SIG-M5 treated with dmso at 0.1 percent for 504 hours (cell line): ENCODE measurements at regions not wholly inside any gene's neighbourhood (a gene's known extent, or its start where the extent isn't known, plus 50 kb on each side); places are given as distances from the start of the nearest gene placed in this dataset.
"Not testable (repeated sequence)": the region's sequence is repeated elsewhere in the genome, so short reads cannot be mapped to it uniquely, and the experiment has no call there.

Experiments
- DNase-seq: peaks from one replicate; lab custom pipeline; 2025; ENCODE audit not compliant: unreplicated experiment; lab: John Stamatoyannopoulos, UW

DNA sequence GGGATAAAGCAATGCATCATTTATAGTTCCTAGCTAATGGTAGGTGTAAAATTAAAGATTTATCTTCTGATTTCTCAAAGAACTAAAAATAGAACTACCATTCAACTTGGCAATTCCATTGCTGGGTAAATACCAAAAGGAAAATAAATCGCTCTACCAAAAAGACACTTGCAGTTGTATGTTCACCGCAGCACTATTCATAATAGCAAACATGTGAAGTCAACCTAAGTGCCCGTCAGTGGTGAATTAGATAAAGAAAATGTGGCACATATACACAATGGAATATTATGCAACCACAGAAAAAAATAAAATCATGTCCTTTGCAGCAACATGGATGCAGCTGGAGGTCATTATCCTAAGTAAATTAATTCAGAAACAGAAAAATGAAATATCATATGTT, 192.8 kb upstream of the ADRA1D start:
- DNase-seq, result no peak

DNA sequence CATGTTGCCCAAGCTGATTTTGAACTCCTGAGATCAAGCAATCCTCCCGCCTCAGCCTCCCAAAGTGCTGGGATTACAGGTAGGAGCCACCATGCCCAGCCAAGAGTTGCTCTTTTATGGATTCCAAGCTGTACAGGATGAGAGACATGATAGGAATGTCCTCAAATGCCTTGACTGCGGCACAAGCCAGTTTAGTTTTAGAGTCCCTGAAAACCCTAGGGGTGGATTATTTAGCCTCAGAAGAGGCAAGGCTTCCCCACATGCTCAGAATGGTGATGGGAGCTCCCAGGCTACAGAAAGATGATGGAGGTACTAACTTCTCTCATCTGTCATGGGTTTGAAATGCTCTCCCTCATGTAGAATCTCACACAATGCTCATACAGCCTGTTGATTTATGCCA, 192.1 kb upstream of the ADRA1D start:
- no peak for DNase-seq

DNA sequence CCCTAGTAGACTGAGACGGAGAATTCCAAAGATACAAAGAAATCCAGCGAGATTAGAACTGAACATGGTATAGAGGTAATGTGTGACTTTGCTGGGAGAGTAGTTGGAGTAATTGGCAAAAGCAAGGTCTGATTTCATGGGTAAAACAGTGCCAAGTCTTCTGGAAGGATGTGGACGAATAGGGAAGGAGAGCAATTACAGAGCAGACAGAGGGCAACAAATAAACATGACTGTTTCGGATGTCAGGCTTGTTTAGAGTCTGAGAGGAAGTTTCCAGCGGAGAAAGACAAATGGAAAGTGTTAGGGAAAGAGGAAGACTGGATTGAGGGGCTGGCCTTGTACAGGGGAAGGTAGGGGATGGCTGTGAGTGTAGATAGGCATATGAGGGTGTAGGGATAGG, 190.4 kb upstream of the ADRA1D start:
- no peak for DNase-seq

DNA sequence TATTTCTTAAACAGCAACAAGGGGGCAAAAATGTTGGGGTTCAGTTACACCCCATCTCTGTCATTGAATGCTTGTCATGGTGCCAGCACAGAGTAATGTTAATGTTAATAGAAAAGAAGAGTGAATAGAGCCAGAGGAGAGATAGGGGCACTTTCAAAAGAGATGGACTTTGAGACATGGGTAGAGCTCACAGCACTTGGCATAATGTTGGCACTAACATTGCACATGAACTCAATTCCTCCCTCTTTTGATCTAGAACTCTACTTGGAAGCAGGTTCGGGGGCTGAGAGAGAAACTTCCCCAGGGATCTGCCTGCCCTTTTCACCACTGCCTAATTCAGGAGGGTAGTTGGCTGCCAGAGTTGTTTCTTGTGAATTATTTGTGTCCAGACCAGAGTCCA, 188.0 kb upstream of the ADRA1D start:
- no peak for DNase-seq

DNA sequence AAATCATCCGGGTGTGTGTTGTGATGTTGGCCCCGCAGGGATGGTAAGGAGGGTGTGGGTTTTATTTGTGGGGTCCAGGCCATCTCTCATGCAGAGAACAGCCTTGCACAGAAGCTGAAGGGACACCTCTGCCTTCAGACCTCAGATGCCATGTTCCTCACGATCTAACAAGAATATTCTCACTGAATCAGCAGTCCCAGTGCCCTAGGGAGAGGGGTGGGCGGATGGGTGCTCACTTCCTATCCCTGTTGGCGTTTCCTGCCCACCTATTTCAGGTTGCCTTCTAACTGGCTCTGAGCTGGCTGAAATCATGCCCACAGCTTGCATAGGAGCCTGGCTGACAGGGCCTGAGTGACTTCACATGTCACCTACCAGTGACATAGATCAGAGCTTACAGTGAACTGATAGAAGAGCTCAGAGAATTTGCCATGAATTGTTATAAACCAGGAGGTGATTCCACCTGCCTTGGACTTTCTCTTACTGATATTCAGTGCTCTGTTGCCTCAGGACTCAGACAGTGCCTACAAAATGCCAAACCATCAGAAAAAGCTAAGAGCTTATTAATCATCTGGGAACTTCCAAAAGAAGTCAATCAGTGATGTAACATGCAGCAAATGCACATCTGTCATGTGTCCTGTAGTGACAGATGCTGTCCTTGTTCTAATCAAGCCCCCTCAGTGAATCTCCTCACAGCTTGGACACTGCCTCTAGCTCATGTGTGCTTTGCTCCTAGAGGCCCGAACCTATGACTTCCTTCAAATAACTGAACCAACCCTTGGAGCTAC, 186.8 kb upstream of the ADRA1D start:
- no peak for DNase-seq

DNA sequence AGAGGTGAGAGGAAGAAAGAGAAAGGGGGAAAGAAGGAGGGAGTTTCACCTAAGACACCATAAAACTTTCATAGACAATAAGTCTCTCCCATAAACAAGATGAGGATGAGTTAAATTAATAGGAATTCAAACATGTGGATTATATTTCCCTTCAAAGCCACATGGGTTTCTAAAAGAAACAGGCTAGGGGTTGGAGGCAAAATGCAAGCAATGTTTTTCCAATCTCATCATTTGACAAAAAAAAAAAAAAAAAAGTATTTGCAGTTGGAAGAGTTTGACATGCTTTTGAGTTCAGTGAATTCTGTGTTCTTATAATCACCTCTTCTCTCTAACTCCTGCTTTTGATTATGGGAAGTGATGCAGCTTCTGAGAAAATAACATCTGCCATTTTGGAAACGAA, 186.1 kb upstream of the ADRA1D start:
- DNase-seq, result no peak

DNA sequence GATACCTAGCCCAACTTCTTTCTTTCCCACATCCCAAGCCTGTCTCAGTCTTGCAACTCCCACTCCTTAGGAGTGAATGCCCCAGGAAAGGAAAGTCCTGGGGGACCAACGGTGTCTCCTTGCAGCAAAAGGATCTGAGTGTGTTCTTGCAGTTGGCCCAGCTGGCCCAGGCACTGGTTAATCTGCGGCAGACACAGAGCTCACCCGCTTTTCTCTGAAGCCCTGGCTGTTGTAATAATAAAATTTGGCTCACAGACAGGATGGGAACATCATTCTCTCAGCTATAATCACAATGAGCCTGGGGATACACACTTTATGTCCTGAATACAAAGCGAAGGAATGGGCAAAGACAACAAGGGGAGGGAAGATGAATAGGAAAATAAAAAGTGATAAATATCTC, 185.6 kb upstream of the ADRA1D start:
- DNase-seq, result no peak

DNA sequence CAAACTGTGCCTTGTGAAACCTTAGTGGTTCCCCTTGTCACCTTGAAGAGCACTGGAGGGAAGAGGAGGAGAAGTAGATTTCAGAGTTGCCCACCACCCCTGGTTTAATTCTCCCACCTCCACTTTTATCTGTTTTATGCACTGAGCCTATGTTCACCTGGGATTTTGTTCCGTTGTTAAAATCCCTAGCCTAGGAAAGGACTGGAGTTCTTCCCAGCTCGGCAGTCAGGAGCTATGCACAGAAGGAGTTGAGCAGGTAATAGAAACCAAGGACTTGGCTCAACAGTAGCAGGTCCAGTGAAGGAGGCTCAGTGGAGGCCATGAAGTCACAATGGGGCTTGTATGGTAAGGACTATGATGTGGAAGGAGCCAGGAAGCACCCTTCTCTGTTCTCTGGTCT, 182.4 kb upstream of the ADRA1D start:
- DNase-seq, result no peak

DNA sequence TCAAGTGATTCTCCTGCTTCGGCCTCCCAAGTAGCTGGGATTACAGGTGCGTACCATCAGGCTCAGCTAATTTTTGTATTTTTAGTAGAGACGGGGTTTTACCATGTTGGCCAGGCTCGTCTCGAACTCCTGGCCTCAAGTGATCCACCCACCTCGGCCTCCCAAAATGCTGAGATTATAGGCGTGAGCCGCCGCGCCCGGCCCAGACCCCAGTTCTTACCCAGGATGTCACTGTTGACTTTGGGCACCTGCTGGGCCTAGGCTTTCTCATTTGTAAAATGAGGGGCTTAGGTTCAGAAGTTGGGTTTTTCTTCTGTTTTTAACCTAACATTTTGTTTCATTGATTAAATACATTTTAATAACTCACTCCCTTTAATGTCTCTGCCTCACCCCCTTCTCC, 181.7 kb upstream of the ADRA1D start:
- DNase-seq, result not testable (repeated sequence)

DNA sequence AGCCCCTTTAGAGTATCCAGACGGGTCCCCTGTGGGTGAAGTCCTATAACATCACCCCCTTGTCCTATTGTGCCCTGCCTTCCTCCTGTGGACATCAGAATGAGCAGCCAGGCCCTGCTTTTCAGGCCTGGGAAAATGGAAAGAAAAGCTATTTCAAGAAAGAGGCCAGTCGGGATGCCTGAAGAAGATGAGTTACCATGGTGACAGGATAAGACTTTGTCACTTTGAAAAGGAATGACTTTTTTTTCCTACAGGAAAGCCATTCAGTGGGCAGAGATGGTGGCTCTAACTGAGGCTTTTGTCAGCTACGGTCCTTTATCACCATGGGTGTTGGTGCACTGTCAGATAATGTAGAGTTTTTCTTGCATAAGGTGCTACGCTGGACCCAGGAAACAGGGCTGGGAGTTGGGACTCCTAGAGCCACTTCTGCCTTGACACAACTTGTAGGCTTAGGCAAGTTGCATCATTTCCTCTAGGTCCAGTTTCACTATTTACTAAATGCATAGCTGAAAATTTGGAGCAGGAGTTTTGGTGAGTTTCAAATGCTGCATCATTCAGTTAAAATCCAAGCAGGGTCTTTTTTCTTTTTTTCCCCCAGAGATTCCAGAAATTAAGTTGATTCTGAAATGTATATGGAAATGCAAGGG, 179.0 kb upstream of the ADRA1D start:
- DNase-seq, result peak; percentile 41

DNA sequence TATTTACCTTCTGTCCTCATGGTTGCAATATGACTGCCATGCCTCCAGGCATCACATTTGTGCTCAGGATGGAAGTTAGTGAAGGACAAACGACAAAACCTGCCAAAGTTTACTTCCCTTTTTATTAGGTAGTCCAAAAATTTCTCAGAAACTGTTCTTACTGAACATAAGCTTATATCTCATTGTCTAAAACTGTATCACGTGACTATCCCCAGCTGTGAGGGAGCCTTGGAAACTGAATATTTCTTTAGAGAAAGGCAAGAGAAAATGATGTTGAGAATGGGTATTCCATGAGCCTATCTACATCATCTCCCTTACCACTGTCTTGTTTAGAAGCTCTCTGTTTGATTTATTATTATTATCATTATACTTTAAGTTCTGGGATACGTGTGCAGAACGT, 169.1 kb upstream of the ADRA1D start:
- DNase-seq, result no peak

DNA sequence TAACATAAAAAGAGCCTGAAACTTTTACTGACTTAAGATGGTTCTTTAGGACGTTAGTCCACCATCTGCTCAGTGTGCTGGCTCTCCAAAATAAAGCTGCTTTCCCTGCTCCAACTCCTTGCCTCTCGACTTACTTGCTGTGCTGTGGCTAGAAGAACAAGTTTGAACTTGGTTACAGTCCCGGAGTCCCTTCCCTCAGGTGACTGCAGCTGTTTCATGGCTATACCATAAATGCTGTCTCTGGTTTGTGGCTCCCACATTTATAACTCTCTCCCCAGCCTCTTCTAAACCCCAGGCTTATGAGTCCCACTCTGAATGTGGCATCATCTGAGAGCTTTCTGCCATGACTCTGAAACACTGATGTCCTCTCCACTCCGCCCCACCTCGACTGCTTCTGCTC, 166.2 kb upstream of the ADRA1D start:
- no peak for DNase-seq

DNA sequence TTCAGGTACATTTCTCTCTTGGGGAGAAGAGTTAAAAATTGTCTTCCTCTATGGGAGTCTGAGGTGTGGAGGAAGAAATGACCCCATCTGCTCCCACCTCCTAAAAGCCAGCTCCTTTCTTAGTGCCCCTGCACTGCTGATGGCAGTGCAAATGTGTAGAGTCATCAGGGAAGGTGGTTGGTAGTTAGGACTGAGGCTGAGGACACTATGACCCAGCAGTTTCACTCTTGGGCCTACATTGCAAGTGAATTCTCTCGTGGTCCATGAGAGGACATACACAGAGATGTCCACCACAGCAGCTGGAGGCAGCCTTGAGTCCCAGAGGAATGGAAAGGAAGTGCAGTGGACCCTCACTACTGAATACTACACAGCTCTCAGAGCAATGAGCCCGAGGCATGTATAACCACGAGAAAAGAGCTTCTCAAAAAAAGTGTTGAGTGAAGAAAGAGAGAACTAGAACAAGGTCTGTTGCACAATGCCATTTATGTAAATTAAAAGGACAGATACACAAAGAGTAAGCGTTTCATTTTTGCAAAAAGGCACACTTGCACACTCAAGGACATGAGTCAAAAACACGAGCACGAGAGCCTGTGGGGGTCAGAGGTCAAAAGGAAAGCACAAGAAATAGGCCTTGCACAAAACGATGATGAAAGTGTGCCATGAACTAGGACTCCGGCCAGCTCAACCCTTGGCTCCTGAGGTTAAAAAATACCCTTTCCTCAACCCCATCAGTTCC, 164.4 kb upstream of the ADRA1D start:
- DNase-seq, result peak; percentile 44

DNA sequence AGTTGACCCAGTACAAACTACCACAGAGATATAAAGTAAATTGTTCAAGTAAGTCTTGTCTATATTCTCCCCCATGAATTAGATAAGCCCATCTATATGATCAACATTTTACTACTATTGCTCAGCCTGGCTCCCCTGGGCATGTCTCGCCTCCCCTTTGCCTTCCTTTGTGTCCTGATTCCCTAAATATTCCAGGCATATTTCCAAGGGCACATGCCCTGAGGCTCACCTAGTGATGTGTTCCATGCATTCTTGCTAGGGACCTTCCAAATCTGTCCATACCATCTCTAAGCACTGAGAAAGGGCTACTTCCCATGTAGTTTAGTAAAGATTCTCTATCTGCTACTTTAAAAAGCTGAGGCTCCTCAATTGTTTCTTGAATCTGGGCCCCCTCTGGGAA, 163.1 kb upstream of the ADRA1D start:
- DNase-seq, result no peak

DNA sequence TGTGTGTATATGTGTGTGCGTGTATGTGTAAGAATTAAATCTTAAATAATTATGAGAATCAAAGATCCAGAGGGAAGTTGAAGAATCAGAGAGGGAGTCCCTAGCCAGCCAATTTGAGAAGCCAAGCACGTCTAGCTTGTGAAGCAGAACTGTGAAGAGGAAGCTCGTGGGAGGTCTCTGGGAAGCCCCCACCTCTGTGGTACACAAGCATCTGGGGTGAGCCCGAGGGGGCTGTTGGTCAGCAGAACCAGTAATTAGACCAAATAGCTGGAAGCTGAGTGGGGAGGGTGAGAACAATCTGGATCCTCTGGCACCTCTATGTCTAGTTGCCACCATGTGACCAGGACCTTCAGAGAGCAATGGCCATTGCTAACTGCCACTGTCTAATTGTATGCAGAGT, 162.7 kb upstream of the ADRA1D start:
- DNase-seq, result no peak

DNA sequence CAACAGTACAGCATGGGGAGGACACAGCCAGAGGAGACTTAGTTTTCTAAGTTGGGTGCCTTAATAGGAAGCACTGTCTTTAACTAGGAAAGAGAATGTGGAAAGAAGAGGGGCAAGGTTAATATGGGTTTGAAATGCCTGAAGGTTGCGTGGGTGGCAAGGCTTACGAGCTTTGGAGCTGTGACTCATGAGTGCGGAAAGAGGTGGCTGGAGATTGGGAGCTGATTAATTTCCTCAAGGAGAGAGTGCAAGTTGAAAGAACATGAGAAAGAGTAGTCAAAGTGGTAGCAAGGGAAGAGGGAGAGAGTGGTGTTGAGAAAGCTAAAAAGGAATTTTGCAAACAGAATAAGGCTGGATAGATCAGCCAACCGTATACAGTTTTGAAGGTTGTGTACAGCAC, 157.5 kb upstream of the ADRA1D start:
- no peak for DNase-seq

DNA sequence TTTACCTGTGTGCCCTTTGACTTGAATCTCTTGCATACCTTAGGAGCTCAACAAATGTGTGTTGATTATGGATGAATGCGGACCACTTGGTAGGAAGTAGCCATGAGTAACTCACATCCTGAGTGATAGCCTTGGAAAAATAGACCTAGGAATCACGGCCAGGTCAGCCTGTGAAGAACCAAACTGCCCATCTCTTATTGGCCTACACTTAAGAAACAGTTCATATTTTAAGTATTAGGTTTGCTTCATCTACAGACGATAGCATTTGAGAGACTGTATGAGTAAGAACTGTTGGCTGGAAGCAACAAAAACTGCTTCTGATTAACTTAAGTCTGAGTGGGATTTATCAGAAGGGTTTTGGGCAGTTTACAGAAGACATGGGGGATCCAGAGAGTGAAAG, 152.5 kb upstream of the ADRA1D start:
- no peak for DNase-seq

DNA sequence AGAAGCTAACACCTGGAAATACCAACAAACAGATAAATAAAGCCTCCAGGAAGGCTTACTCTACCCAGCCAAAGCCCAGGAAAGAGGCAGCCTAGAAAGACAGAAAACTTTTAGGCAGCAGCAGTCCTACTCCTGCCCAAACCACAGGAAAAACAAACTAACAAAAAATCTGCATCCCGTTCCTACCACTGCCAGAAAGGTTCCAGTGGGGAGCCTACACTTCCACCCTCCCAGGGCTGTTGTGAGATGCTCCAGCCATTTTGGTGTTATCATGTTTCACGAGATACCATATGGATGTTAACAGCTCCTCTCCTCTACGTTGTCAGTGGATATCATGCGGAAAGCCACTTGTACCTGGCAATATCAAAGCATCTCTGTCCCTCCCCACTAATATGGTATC, 135.9 kb upstream of the ADRA1D start:
- no peak for DNase-seq

DNA sequence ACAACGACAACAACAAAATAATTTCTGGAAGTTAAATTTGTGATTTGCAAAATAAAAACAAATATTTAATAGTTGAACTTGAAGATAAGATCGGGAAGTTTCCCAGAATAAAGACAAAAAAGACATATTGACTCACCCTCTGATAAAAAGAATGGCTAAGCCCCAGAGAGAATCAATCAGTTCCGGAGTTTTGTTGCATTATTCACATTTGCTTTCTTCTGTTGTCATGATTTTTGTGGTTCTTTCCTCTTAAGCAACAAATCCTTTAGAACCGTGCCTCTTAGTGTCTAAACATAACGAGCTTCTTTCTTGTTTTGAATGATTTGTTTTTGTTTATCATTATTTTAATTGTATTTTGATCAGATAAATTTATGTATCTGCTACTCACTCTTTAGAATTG, 134.9 kb upstream of the ADRA1D start:
- no peak for DNase-seq

DNA sequence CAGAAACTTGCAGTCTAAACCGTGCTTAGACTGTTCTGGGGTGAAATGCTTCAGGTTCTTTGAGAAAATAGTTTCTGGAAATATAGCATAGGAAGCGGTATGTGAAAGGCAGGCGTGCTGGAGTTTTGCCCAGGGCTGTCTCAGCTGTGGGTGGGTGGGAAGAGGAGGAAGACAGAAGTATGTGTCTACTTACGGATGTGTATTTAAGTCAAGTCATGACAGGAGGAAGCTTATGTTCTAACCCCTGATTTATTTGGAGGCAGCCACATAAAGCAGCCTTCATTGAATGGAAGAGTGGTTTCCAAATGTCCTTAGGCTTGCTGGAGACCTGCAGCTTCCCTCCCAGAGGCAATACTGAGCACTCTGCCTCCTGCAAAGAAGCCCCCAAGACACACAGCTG, 126.8 kb upstream of the ADRA1D start:
- no peak for DNase-seq

DNA sequence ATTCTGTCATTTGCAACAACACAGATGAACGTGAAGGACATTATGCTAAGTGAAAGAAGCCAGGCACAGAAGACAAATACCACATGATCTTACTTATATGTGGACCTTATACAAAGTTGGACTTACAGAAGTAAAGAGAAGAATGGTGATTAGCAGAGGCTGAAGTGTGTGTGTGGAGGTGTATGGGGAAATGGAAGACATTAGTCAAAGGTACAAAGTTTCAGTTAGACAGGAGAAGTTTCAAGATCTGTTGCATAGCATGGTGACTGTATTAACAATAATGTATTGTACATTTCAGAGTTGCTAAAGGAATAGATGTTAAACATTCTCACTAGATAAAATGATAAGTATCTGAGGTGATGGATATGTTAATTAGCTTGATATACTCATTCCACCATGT, 124.4 kb upstream of the ADRA1D start:
- DNase-seq, result no peak

DNA sequence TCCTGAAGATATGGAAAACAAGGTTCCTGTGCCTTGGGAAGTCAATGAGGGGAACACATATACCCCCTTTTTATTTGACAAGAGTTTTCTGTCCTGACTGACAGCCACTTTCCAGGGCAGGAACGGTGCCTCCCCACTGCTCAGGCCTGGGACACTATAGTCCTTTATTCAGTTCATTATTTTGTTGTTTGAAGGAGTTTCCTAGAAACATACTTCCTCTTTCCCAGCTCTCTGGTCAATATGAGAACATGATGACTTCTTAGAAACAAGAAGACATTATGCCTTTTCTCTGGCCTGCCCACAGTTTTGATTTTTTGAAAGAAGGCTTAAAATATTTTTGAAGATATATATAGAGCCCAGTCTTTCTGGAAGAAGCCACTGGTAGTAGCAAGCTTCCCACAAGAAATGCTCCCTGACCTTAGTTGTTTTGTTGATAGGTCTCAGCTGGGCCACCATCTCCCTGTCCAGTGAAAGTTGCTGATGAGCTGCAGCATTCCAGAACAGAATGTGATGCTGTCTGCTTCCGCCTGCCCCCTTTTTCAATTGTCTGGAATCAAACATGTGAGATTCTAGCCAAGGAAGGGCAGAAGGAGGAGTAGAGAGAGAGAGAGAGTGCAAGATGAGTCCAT, 122.7 kb upstream of the ADRA1D start:
- DNase-seq, result peak; percentile 13
